ENCODE measurements at regions not wholly inside any gene's neighbourhood (a gene's known extent, or its start where the extent isn't known, plus 50 kb on each side); places are given as distances from the start of the nearest gene placed in this dataset.
"Not testable (repeated sequence)": the region's sequence is repeated elsewhere in the genome, so short reads cannot be mapped to it uniquely, and the experiment has no call there.

- no peak for DNase-seq (ENCODE audit: low spot score)
Observed at GRCh38 chr17:13140750-13141149, 122.9 kb upstream of the ELAC2 start.

DNA sequence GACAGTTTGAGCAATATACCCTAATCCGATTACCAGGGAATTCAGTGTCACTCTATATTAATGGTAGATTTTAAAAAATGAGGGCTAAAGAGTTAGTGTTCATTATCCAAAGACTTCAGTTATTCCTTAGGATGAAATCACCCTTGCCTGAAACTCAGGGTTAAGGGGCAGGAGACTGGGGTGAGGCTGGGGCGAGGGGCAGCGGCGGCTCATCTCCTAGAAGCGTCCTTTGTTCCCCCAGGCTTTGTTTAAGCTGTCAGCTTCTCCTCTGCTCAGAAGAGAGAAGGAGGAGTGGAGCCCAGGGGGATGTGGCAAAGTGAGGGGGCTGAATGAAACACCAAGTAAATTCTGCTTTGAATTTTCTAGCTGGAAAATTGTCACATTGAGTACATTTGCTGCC is 117.7 kb upstream of the ELAC2 start:
- no peak for DNase-seq (ENCODE audit: low spot score)

DNA sequence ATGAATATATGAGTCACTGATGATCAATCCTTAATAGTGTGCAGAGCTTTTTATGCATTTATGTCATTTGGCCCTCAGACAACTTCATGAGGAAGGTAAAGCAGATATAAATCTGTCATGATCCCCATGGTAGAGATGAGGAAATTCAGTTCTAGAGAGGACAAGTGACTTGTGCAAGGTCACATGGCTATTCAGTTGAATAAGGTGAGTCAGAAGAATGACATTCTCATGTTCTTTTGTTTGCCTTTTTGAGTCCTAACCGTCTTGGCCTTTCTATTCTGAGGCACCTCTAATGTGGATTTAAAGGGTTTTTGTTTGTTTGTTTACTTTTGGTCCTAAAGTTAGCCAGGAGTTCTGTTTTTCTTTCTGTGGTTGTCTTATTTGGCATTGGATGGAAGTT is 116.2 kb upstream of the ELAC2 start:
- no peak for DNase-seq (ENCODE audit: low spot score)

GRCh38 chr17:13131225-13131624 is 113.4 kb upstream of the ELAC2 start:
- no peak for DNase-seq (ENCODE audit: low spot score)

DNA sequence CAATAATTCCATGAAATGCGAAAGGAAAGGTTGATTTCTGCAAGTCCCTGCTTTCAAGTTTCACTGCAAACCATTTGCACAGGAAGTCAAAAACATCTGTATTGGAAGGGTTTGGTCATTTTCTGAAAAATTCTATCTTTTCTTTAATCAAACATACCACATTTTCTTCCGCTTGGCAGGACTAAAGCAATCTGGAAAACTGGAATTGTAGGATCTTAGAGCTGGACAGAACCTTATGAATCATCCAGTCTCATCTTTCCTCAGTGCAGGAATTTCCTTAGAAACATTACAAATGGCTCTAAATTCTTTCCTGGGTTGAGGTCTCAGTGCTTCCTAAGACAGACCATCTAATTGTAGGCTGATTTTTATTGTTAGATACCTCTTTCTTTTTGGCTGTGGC is 111.5 kb upstream of the ELAC2 start:
- no peak for DNase-seq (ENCODE audit: low spot score)

GRCh38 chr17:13128676-13129075 is 110.8 kb upstream of the ELAC2 start:
- no peak for DNase-seq (ENCODE audit: low spot score)

GRCh38 chr17:13127921-13128602 is 110.2 kb upstream of the ELAC2 start:
- no peak for DNase-seq (ENCODE audit: low spot score)

DNA sequence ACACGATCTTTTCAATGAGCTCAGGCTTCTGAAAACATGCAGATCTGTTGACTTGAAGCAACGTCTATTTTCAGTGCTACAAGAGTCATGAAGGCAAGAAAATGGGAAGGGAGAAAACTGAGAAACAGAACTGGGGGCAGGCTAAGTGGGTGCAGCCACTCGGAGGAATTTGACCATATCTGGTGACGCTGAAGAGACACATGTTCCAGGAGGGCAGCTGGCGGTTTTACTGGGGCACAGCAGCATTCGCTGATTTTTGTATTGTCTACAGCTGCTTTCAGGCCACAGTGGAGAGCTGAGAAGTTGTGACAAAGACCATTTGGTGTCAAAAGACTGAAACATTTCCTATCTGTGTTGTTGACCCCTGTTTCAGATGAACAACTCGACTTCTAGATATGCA is 103.0 kb upstream of the ELAC2 start:
- DNase-seq (ENCODE audit: low spot score), result no peak

DNA sequence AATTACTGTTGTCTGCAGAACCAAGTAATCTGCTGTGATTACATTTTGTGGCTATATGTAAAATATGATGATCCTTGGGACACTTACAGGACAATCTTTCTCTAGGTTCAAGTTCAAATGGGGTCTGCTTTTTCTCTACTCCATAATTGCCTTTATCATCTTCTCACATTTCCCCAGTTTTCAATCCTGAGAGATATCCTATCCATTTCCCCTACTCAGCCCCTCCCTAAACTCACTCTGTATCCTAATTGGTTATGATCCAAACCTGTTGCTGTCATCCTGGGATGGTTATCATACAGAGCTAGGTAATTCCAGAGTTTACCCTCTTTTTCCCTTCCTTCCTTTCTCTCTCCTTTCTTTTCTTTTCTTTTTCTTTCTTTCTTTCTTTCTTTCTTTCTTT is 100.5 kb upstream of the ELAC2 start:
- DNase-seq (ENCODE audit: low spot score), result no peak

DNA sequence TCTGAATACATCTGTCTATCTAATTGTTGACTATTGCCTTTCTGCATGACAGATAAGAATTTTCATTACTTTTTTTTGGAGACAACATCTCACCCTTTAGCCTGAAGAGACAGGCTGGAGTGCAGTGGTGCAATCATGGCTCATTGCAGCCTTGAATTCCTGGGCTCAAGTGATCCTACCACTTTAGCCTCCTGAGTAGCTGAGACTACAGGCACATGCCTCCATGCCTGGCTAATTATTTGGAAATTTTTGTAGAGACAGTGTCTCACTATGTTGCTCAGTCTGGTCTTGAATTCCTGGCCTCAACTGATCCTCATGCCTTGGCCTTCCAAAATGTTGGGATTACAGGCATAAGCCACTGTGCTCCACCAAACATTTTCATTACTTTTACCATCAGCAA is 99.8 kb upstream of the ELAC2 start:
- no peak for DNase-seq (ENCODE audit: low spot score)

DNA sequence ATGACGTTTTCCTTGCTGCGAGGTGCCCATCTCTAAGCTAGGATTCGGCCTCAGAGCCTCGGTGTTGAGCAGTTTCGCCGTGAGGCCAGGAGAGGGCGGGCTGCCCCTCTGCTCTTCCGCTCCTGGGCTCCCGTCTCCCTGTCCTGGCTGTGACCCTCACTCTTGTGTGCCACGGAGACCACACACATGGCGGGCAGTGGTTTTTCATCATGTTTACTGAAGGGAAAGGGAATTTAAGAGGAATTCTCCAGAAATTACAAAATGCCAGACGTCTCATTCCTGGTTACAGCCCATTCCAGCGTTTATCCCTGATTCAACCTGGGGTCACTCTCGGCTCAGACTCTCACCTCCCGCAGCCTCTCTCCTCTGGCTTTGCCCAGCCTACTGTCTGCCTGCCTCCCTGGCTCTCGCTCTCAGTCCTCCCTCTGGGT is 96.8 kb upstream of the ELAC2 start:
- peak; percentile 54 for DNase-seq (ENCODE audit: low spot score)

DNA sequence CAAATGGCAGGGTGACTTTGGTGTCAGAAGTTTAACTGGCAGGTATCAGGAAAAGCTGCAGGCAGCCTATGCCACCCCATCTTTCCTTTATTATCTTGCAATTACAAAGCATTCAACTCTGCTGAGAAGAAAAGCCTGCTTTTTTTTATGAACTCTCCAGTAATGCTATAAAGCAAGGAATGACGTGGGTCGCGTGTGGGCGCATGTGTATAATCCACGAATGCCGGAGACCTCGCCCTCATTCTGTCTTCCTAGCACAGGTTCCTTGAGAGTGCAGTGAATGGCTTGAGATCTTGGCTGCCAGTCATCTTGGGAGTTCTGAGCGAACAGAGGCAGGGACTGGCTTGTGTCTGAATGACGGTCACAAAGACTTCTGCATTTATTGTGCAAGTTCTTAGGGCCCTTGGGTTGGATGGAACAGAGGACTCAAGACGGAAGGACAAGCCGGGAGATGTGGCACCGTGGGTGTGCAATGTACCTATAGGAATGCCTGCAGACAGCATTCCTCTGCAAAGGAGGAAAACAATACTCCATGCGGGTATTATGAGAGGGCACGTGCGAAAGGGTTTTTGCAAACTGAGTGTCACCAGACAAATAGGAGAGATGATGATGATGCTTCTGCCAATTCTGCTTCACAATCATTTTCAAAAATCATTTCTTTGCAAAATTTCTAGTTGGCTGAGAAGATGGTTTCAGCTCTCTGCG is 96.1 kb upstream of the ELAC2 start:
- DNase-seq (ENCODE audit: low spot score), result no peak

DNA sequence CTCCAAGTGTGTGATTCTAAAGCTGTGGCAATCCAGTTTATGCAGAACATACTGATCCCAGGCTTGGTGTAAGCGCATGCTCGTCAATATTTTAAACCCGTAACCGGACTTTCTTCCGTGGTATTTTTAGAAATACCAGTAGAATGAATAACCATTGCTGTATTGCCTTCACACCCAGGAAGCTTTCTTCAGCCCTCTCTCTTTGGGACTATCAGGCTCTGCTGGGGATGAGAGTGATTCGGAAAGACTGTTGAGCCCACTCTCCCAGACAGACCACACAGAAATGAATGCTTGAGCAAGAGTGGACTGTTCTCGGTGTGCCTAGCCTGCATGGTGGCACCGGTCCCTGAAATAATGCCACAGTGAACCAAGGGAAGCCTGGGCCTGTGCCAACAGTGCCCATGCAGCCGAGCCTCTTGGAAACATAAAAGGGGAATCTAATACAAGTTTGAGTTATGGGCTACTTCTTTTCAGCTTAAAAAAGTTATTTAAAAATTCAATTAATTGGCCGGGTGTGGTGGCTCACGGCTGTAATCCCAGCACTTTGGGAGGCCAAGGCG is 89.9 kb upstream of the ELAC2 start:
- DNase-seq (ENCODE audit: low spot score), result no peak

- DNase-seq (ENCODE audit: low spot score), result no peak
Observed at GRCh38 chr17:13106171-13106570, 88.3 kb upstream of the ELAC2 start.

GRCh38 chr17:13104576-13104975 is 86.7 kb upstream of the ELAC2 start:
- no peak for DNase-seq (ENCODE audit: low spot score)

- DNase-seq (ENCODE audit: low spot score), result no peak
Observed at GRCh38 chr17:13102477-13102876, 84.7 kb upstream of the ELAC2 start.

- no peak for DNase-seq (ENCODE audit: low spot score)
Observed at GRCh38 chr17:13099926-13100325, 82.1 kb upstream of the ELAC2 start.

GRCh38 chr17:13099089-13099735 is 81.4 kb upstream of the ELAC2 start:
- no peak for DNase-seq (ENCODE audit: low spot score)

GRCh38 chr17:13096291-13096690 is 78.5 kb upstream of the ELAC2 start:
- DNase-seq (ENCODE audit: low spot score), result no peak

GRCh38 chr17:13092010-13092409 is 74.2 kb upstream of the ELAC2 start:
- not testable (repeated sequence) for DNase-seq (ENCODE audit: low spot score)

DNA sequence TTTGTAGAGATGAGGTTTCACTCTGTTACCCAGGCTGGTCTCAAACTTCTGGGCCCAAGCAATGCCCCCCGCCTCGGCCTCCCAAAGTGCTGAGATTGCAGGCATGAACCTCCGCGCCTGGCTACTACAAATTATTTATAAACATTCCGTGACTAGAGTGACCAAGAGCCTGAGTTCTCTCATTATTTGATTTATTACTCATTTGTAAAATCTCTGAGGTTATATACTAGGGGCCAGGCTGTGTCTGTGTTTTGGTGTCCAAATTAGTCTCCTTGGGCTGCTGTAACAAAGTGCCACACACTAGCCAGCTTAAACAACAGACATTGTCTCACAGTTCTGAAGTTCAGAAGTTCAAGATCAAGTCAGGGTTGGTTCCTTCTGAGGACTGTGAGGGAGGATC is 70.8 kb upstream of the ELAC2 start:
- DNase-seq (ENCODE audit: low spot score), result no peak

- DNase-seq (ENCODE audit: low spot score), result no peak
Observed at GRCh38 chr17:13087802-13088201, 70.0 kb upstream of the ELAC2 start.

All from A172 (cell line).